ENCODE measurements at regions not wholly inside any gene's neighbourhood (a gene's known extent, or its start where the extent isn't known, plus 50 kb on each side); places are given as distances from the start of the nearest gene placed in this dataset.

DNA sequence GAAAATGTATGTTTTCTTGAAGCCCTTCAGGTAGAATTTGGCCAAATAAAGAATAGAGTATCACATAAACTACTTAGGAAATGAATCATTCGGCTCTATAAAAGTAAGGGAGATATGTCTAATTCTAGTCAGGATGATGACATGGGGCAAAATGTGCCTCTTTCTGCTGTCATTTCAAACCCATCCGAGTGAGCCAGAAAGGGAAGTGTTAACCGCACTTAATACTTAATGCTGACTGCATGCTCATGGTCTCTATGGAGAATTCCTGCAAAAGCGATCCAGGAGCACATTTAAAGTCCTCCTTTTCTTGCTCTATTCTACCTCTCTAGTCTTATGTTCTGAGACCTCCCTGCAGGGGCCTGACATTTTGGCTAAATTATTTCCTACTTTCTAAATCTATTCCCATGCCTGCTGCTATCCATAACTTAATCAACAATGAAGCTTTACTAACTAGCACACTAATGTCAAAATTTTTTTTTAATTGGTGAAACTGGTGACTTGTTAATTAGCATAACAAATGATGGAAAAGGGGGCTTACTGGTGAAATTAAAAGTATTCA is 127.4 kb downstream of the CDC42EP3 start:
- no peak overlapping the region for H3K4me3 ChIP-seq (ENCODE audit: low read length)

DNA sequence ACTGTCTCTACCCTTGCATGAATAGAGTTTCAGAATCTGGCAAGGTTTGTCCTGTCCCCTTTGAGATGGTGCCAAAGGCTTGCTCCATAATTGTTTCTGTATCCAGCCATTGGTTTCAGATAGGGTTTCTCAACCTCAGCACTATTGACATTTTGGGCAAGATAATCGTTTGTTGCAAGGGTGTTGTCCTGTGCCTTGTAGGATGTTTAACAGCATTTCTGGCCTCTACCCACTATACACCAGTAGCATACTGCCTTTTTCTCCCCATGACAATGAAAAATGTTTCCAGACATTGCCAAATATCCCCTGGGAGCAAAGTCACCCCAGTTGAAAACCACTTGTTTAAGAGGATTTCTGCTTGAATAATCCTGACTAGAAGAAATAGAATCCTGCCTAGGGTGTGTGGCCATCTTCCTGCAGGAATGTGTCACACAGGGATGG is 126.8 kb downstream of the CDC42EP3 start:
- TF ChIP-seq ZNF274 (IDR thresholded peaks at IDR 0.05; ENCODE audit: low read depth, low read length): no peak
- no peak overlapping the region for H3K4me3 ChIP-seq (ENCODE audit: low read length)

More for the DNA sequence above, 127.4 kb downstream of the CDC42EP3 start:
- no peak for TF ChIP-seq ZNF274 (IDR thresholded peaks at IDR 0.05; ENCODE audit: low read depth, low read length)

DNA sequence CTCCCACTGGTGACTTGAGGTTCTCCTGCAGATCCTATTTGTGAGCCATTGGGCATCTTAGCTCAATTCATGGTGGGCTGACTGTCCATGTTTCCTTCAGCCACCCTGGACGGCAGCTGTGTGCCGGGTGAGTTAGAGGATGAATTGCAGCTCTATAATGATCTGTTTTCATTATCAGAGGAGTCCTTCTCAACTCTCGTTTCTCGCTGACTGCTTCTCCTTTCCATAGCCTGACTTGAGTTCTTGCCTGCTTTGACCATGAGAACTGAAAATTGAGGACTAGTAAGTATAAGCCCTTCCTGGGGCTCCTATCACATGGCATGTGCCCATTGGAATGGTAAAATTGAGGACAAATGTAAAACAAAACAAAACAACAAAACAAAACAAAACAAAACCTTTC is 121.8 kb downstream of the CDC42EP3 start:
- TF ChIP-seq ZNF274 (IDR thresholded peaks at IDR 0.05; ENCODE audit: low read depth, low read length): no peak
- H3K4me3 ChIP-seq (ENCODE audit: low read length): no peak overlapping the region; the same call in 1 of the 2 replicates

DNA sequence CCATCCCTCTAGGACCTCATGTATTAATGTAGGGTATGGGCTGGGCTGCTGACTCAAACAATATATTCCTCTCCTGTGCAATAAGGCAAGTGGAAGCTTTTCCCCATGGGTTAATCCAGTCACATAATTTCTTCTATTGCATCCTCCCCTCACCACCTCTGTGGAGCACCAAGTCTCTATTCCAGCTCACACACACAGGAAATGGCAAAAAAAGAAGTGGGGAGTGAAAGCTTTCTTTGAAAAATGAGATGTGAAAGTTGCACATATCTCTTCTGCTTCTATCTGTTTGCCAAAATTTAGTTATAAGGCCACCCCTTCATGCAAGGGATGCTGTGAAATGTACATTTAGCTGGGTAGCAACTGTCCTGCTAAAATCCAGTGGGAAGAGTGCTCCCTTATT is 121.3 kb downstream of the CDC42EP3 start:
- H3K4me3 ChIP-seq (ENCODE audit: low read length): peak overlapping the region; percentile 43; the same call in 1 of the 2 replicates
- no peak for TF ChIP-seq ZNF274 (IDR thresholded peaks at IDR 0.05; ENCODE audit: low read depth, low read length)

DNA sequence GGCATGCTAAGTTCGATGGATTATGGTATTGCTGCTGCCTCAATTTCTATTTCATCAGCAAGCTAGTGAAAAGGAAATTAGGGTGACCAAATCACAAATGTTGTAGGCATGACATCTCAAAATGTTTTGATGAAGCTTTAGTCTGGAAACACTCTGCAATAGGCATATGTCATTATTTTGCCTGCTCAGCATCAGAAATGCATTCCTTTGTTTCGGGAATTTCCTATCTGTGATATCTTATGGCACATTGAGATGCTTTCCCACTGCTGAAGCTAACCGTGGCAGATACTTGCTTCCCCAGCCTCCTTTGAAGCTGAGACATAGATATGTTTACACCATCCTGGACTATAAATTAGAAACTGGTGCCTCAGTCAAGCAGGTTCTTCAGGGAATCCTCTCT is 119.7 kb downstream of the CDC42EP3 start:
- TF ChIP-seq ZNF274 (IDR thresholded peaks at IDR 0.05; ENCODE audit: low read depth, low read length): no peak
- no peak overlapping the region for H3K4me3 ChIP-seq (ENCODE audit: low read length)

DNA sequence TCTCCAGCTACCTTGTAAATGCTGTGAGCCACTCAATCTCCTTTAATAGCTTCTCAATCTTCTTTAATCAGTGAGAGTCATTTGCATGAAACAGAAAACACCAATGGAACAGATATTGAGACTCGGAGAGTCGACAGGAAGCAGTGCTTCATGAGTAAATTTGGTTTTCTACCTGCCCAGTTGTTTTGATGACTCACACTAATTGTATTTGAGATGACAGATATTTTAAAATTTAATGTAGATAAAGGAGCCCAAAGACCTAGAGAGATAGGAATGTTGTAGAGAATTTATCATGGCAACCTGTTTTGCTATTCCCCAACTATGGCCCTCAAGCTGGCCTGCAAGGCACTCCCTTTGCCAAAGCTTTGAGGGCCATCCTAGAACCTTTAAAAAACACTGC is 119.1 kb downstream of the CDC42EP3 start:
- no peak overlapping the region for H3K4me3 ChIP-seq (ENCODE audit: low read length)

DNA sequence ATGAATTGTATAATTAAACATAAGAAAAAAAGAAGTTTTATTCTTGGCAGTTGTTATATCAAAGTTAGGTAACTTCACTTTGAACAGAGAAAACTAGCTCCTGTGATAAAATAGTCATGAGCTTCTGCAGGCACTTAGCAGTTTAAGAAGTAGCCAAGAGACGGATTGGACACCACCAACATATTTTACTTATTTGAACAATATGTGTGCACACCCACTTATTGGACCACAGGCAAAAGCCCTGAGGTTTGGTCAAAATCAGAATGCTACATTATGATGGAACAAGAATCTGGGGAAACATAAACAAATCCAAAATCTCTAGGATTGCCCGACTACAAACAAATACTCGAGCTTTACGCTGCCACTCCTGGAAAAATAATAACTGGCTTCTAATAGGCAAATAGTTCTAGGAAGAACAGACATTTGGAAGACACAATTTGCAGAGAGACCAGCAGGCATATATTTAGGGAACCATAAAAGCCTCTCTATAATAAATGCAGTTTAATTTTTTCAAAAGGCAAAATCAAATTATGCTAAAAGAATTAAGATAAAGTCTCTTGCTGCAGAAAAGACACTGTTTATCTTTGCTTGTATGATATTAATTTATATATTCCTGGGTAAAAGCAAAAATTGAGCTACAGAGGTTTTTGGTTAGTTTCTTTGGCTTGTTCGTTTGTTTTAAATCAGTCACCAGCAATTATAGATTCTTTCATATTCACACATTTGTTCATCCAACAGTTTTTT is 117.9 kb downstream of the CDC42EP3 start:
- H3K4me3 ChIP-seq (ENCODE audit: low read length): no peak overlapping the region
- no peak for TF ChIP-seq ZNF274 (IDR thresholded peaks at IDR 0.05; ENCODE audit: low read depth, low read length)

More for the DNA sequence above, 119.1 kb downstream of the CDC42EP3 start:
- TF ChIP-seq ZNF274 (IDR thresholded peaks at IDR 0.05; ENCODE audit: low read depth, low read length): no peak

DNA sequence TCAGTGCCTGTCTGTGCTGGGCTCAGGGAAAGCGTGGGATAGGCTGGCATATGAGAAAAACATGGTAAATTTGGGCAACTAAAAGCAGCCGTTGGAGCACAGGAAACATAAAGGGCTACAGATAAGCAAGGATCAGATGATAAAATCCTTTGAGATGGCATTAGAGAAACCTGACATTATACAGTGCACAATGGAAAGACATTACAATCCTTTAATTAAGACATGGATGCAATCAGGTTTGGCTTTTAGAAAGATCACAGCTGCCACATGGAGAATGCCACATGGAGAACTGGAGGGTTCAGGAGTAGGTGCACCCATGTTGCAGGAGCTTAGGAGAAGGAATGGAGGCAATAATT is 117.3 kb downstream of the CDC42EP3 start:
- no peak overlapping the region for H3K4me3 ChIP-seq (ENCODE audit: low read length)
- no peak for TF ChIP-seq ZNF274 (IDR thresholded peaks at IDR 0.05; ENCODE audit: low read depth, low read length)

DNA sequence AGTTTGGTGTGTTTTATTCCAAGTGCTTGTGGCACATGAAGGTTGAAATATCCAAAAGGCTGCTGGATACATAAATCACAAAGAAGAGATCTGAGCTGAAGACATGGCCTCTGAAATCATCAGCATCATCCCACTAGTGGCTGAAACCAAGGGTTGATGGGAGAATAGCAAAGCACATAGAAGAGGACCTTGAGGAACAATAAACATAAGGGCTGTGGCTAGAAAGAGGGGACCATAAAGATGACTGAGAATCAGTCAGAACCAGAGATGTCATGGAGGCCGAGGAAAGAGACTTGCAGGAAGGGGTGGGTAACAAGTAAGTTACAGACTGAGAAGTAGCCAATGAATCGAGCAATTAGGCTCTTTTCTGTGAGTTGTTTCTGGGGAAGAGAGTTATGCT is 116.8 kb downstream of the CDC42EP3 start:
- TF ChIP-seq ZNF274 (IDR thresholded peaks at IDR 0.05; ENCODE audit: low read depth, low read length): no peak
- H3K4me3 ChIP-seq (ENCODE audit: low read length): no peak overlapping the region

DNA sequence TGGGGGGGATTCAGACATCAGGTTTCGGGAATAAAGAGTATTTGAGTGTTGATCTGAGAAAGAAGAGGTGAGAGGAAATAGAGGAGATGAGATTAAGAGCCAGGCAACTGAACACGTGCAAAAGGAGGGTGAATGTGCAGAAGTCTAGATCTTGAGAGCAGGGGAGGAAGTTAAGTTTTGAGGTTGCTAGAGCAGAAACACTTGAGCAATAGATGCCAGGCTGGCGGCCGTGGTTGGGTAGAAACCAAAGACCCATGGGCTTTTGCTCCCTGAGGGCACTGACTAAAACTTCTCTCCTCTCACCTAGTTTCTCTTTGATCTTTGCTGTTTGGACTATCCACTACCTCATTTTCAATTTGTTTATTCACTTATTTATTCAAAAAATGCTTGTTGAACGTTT is 116.0 kb downstream of the CDC42EP3 start:
- H3K4me3 ChIP-seq (ENCODE audit: low read length): peak overlapping the region; percentile 42; the same call in 1 of the 2 replicates
- TF ChIP-seq ZNF274 (IDR thresholded peaks at IDR 0.05; ENCODE audit: low read depth, low read length): no peak

DNA sequence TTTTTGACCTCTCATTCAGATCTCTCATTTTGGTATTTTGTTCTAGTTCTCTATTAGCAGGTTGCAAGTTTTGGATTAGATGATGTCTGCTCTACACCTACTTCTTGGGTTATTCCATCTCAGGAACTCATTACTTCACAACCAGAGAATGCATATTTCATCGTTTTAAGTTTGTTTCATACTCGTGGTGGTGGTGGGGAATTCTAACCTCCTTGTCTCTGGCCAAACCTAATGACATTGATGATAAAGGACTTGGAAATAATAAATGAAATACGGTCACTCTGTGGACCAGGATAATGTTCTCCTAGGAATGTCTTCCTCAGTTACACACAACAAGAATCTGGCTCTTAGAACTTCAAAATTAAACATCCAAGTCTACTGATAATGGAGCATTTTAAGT is 115.2 kb downstream of the CDC42EP3 start:
- H3K4me3 ChIP-seq (ENCODE audit: low read length): no peak overlapping the region; the same call in 1 of the 2 replicates
- TF ChIP-seq ZNF274 (IDR thresholded peaks at IDR 0.05; ENCODE audit: low read depth, low read length): no peak

DNA sequence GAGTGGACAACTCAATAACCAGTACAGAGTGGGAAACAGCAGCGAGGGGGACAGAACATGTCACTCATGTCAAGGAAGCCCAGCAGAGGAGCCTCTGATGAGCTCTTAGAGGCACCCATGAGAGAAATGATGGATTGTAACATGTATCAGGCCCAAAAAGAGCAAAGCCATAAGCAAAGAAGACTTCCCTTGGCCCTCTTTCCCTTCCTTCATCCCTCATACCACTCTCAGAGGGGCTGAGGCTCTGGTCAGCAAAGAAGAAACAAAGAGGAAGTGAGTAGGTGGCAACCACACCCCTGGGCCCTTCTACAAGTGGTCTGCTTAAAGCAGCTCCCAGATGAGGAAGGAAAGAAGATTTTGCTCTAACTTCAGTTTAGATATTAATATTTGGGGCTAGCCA is 112.8 kb downstream of the CDC42EP3 start:
- H3K4me3 ChIP-seq (ENCODE audit: low read length): peak overlapping the region; percentile 13; the same call in 1 of the 2 replicates
- TF ChIP-seq ZNF274 (IDR thresholded peaks at IDR 0.05; ENCODE audit: low read depth, low read length): no peak

DNA sequence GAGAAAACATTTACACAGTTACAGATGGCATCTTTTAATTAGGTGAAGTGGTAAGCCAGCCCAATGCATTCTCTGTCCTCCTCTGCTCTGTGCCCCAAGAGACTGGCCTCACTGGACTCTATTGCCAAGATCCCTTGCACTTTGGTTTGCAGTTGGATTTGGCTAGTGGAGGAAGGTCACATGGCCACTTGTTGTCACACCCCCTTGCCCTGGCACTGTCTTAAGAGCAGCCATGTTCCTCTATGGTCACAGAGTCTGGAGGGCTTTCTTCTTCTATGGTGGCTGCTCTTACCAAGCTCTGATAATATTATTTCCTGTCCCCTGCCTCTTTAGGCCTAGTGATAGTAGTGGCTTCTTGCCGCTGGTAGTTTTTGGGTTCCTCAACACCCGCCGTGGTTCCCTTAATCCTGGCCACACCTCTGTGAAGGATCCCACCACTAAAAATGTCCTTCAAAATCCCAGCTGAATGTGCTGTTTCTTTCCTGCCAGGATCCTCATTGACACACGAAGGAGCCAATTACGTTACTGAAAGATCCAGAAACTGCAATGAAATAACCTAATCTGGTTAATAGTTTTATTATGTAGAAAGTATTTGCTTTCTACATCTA is 111.1 kb downstream of the CDC42EP3 start:
- no peak for TF ChIP-seq ZNF274 (IDR thresholded peaks at IDR 0.05; ENCODE audit: low read depth, low read length)
- no peak overlapping the region for H3K4me3 ChIP-seq (ENCODE audit: low read length)

DNA sequence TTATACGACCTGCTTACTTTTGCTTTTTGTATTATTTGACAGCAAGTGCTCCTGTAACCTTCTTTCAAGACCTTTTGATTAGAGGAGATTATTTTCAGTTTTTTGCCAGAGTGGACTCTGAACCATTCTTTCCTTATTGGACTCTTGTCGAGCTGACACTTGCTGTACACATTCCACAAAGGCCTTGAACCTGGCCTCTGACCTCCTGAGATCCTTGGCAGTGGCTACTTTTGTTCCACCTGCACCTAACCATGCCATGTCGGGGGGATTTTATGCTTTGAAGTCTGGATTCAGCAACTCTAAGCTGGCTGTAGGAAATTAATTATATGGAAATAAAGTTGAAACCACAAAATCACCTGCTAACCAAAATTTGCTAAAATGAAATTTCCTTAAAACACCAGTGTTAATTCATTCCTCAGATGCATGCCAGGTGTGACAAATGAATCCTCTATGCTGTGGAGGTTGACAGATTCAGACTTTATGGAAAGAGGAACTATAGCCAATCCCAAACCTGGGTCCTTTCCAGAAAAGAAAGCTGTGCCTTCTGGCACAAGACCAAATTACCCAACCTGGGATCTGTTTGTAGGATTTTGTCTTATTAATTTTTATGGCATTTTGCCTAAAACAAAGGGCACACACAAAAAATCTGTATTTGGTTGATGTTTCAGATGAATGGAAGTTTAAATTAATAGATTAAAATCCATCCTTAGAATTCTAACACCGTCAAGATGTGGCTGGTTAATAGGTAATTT is 110.4 kb downstream of the CDC42EP3 start:
- no peak for TF ChIP-seq ZNF274 (IDR thresholded peaks at IDR 0.05; ENCODE audit: low read depth, low read length)
- no peak overlapping the region for H3K4me3 ChIP-seq (ENCODE audit: low read length)
